Smooth muscle cell (in vitro differentiated cells): ENCODE measurements at regions not wholly inside any gene's neighbourhood (a gene's known extent, or its start where the extent isn't known, plus 50 kb on each side); places are given as distances from the start of the nearest gene placed in this dataset.
A peak's percentile ranks its signal among the peaks of the same experiment; 100 is the strongest.
"Not testable (repeated sequence)": the region's sequence is repeated elsewhere in the genome, so short reads cannot be mapped to it uniquely, and the experiment has no call there.

Experiments
- DNase-seq: peaks from one replicate; lab custom pipeline; 2025; ENCODE audit not compliant: unreplicated experiment; lab: John Stamatoyannopoulos, UW
- H2AFZ ChIP-seq: fragments of 200-600 bp; sonication (generic); 2 replicates; pipeline ENCODE4 v1.6.0; 2016; ENCODE audit warnings: antibody characterized with exemption, low read depth, mild to moderate bottlenecking
- H3F3A ChIP-seq: fragments of 200-600 bp; sonication (generic); 2 replicates; pipeline ENCODE4 v1.6.0; 2017; ENCODE audit warnings: antibody characterized with exemption, low read depth
- H3K27ac ChIP-seq: fragments of 200-600 bp; sonication (generic); 2 replicates; pipeline ENCODE4 v1.5.1; 2016; ENCODE audit warnings: low read depth, mild to moderate bottlenecking
- H3K27me3 ChIP-seq: fragments of 200-600 bp; sonication (generic); 2 replicates; pipeline ENCODE4 v1.6.1; 2016; ENCODE audit warnings: low read depth, mild to moderate bottlenecking
- H3K36me3 ChIP-seq: fragments of 200-600 bp; sonication (generic); 2 replicates; pipeline ENCODE4 v1.5.1; 2016; ENCODE audit warnings: low read depth
- H3K4me1 ChIP-seq: fragments of 200-600 bp; sonication (generic); 2 replicates; pipeline ENCODE4 v1.5.1; 2016; ENCODE audit warnings: low read depth
- H3K4me2 ChIP-seq: fragments of 200-600 bp; sonication (generic); 2 replicates; pipeline ENCODE4 v1.6.0; 2016; ENCODE audit warnings: mild to moderate bottlenecking
- H3K4me3 ChIP-seq: fragments of 200-600 bp; sonication (generic); 2 replicates; pipeline ENCODE4 v1.5.1; 2016; ENCODE audit warnings: mild to moderate bottlenecking
- H3K79me2 ChIP-seq: fragments of 200-600 bp; sonication (generic); 2 replicates; pipeline ENCODE4 v1.6.0; 2016; ENCODE audit warnings: low read depth, mild to moderate bottlenecking
- H3K9ac ChIP-seq: fragments of 200-600 bp; sonication (generic); 2 replicates; pipeline ENCODE4 v1.6.0; 2016; ENCODE audit warnings: low read depth
- H3K9me3 ChIP-seq: fragments of 200-600 bp; sonication (generic); replicated peaks from 2 replicates; pipeline ENCODE4 v1.5.1; 2016; ENCODE audit warnings: low read depth
- H4K20me1 ChIP-seq: fragments of 200-600 bp; sonication (generic); 2 replicates; pipeline ENCODE4 v1.6.0; 2016; ENCODE audit warnings: low read depth
- WGBS: methylation state at CpG from one replicate; pipeline ENCODE4 v1.1.7; 2016; ENCODE audit warnings: low lambda C conversion rate; 5-methylcytosine and 5-hydroxymethylcytosine counted together
- TF ChIP-seq, protein P1 (sequence below): fragments of 200-600 bp; sonication (generic); IDR thresholded peaks from 2 replicates; pipeline ENCODE4 v1.5.1; 2017; ENCODE audit warnings: borderline replicate concordance, mild to moderate bottlenecking, antibody characterized with exemption; ENCODE audit not compliant: insufficient read depth, poor library complexity, severe bottlenecking

GRCh38 chr4:1548827-1549637 lies 135.1 kb downstream of the FAM53A start:
- peak overlapping the region; percentile 72 for H3K4me2 ChIP-seq
- 29% methylated on average over 32 of the region's 33 CpGs for WGBS
- H3K79me2 ChIP-seq, H3K9me3 ChIP-seq, H3K36me3 ChIP-seq, H3K4me3 ChIP-seq, H4K20me1 ChIP-seq, H3K27me3 ChIP-seq, H2AFZ ChIP-seq, H3K4me1 ChIP-seq, H3K27ac ChIP-seq, H3K9ac ChIP-seq, H3F3A ChIP-seq: not testable (repeated sequence)
- DNase-seq = peak; percentile 21
- TF ChIP-seq, protein P1, sequence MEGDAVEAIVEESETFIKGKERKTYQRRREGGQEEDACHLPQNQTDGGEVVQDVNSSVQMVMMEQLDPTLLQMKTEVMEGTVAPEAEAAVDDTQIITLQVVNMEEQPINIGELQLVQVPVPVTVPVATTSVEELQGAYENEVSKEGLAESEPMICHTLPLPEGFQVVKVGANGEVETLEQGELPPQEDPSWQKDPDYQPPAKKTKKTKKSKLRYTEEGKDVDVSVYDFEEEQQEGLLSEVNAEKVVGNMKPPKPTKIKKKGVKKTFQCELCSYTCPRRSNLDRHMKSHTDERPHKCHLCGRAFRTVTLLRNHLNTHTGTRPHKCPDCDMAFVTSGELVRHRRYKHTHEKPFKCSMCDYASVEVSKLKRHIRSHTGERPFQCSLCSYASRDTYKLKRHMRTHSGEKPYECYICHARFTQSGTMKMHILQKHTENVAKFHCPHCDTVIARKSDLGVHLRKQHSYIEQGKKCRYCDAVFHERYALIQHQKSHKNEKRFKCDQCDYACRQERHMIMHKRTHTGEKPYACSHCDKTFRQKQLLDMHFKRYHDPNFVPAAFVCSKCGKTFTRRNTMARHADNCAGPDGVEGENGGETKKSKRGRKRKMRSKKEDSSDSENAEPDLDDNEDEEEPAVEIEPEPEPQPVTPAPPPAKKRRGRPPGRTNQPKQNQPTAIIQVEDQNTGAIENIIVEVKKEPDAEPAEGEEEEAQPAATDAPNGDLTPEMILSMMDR = peak; percentile 95

GRCh38 chr4:1547856-1548826 lies 136.0 kb downstream of the FAM53A start:
- no peaks in the 10 kb centered on the region for H3K79me2 ChIP-seq
- 90% methylated on average over 42 of the region's 42 CpGs for WGBS
- H3K9me3 ChIP-seq = no peaks in the 10 kb centered on the region
- H3K36me3 ChIP-seq = no peaks in the 10 kb centered on the region
- H2AFZ ChIP-seq = no peak overlapping the region
- H3K27me3 ChIP-seq = peaks cover 3% of the 10 kb centered on the region
- TF ChIP-seq, protein P1 = no peak
- DNase-seq = no peak
- H3K4me2 ChIP-seq = peak overlapping the region; percentile 72
- no peaks in the 10 kb centered on the region for H3F3A ChIP-seq
- H3K27ac ChIP-seq = no peak overlapping the region
- no peak overlapping the region for H3K9ac ChIP-seq
- H4K20me1 ChIP-seq = no peaks in the 10 kb centered on the region
- H3K4me1 ChIP-seq = no peaks in the 10 kb centered on the region
- no peak overlapping the region for H3K4me3 ChIP-seq

GRCh38 chr4:1547131-1547855 lies 136.8 kb downstream of the FAM53A start:
- H3K9me3 ChIP-seq = no peaks in the 10 kb centered on the region
- H3K9ac ChIP-seq = no peak overlapping the region
- WGBS = 80% methylated on average over 19 of the region's 19 CpGs
- H3K27me3 ChIP-seq = peaks cover 3% of the 10 kb centered on the region
- no peak overlapping the region for H3K4me3 ChIP-seq
- H3F3A ChIP-seq = no peaks in the 10 kb centered on the region
- no peaks in the 10 kb centered on the region for H3K4me1 ChIP-seq
- H3K4me2 ChIP-seq = no peak overlapping the region
- DNase-seq = no peak
- no peak overlapping the region for H3K27ac ChIP-seq
- H3K79me2 ChIP-seq = no peaks in the 10 kb centered on the region
- no peaks in the 10 kb centered on the region for H3K36me3 ChIP-seq
- H4K20me1 ChIP-seq = no peaks in the 10 kb centered on the region
- no peak overlapping the region for H2AFZ ChIP-seq
- TF ChIP-seq, protein P1 = no peak
